NCI-H1694 (cell line): ENCODE measurements at regions not wholly inside any gene's neighbourhood (a gene's known extent, or its start where the extent isn't known, plus 50 kb on each side); places are given as distances from the start of the nearest gene placed in this dataset.
"Not testable (repeated sequence)": the region's sequence is repeated elsewhere in the genome, so short reads cannot be mapped to it uniquely, and the experiment has no call there.

Experiments
- DNase-seq: peaks from one replicate; lab custom pipeline; 2025; lab: John Stamatoyannopoulos, UW

GRCh38 chr10:91088300-91089140 lies 131.9 kb upstream of the PCGF5 start:
- peak; percentile 15 for DNase-seq

GRCh38 chr10:91090761-91091529 lies 129.5 kb upstream of the PCGF5 start:
- no peak for DNase-seq

GRCh38 chr10:91091780-91092179 lies 128.7 kb upstream of the PCGF5 start:
- DNase-seq = no peak

GRCh38 chr10:91096274-91096673 lies 124.2 kb upstream of the PCGF5 start:
- no peak for DNase-seq

- no peak for DNase-seq
These were observed 123.2 kb upstream of the PCGF5 start for GRCh38 chr10:91097313-91097712.

GRCh38 chr10:91098021-91098420 lies 122.4 kb upstream of the PCGF5 start:
- DNase-seq = not testable (repeated sequence)

- DNase-seq = no peak
These were observed 116.9 kb upstream of the PCGF5 start for GRCh38 chr10:91103384-91104192.

- DNase-seq = no peak
These were observed 116.0 kb upstream of the PCGF5 start for GRCh38 chr10:91104193-91105041.

GRCh38 chr10:91105269-91105668 lies 115.2 kb upstream of the PCGF5 start:
- DNase-seq = no peak

GRCh38 chr10:91108820-91109219 lies 111.6 kb upstream of the PCGF5 start:
- no peak for DNase-seq

GRCh38 chr10:91111060-91111459 lies 109.4 kb upstream of the PCGF5 start:
- no peak for DNase-seq

- no peak for DNase-seq
These were observed 104.7 kb upstream of the PCGF5 start for GRCh38 chr10:91115618-91116390.

GRCh38 chr10:91117505-91117904 lies 103.0 kb upstream of the PCGF5 start:
- DNase-seq = no peak

GRCh38 chr10:91120348-91120747 lies 100.1 kb upstream of the PCGF5 start:
- DNase-seq = no peak

GRCh38 chr10:91123261-91123660 lies 97.2 kb upstream of the PCGF5 start:
- DNase-seq = no peak

GRCh38 chr10:91124016-91124415 lies 96.4 kb upstream of the PCGF5 start:
- no peak for DNase-seq

- no peak for DNase-seq
These were observed 94.0 kb upstream of the PCGF5 start for GRCh38 chr10:91126471-91126870.

GRCh38 chr10:91127341-91128082 lies 93.0 kb upstream of the PCGF5 start:
- no peak for DNase-seq

- no peak for DNase-seq
These were observed 85.3 kb upstream of the PCGF5 start for GRCh38 chr10:91135113-91135512.
